HG03460 (cell line): ENCODE measurements at regions not wholly inside any gene's neighbourhood (a gene's known extent, or its start where the extent isn't known, plus 50 kb on each side); places are given as distances from the start of the nearest gene placed in this dataset.
"Not testable (repeated sequence)": the region's sequence is repeated elsewhere in the genome, so short reads cannot be mapped to it uniquely, and the experiment has no call there.

Experiments
- ATAC-seq: cut with Tn5 transposase; IDR thresholded peaks from one replicate; pipeline ENCODE4 v1.9.1; 2021; ENCODE audit not compliant: unreplicated experiment

- no peak for ATAC-seq
These were observed 639.4 kb upstream of the INTU start for GRCh38 chr4:126993351-126993750.

- ATAC-seq = no peak
These were observed 637.5 kb upstream of the INTU start for GRCh38 chr4:126995235-126995634.

GRCh38 chr4:127000110-127000509 is 632.6 kb upstream of the INTU start:
- ATAC-seq = no peak

DNA sequence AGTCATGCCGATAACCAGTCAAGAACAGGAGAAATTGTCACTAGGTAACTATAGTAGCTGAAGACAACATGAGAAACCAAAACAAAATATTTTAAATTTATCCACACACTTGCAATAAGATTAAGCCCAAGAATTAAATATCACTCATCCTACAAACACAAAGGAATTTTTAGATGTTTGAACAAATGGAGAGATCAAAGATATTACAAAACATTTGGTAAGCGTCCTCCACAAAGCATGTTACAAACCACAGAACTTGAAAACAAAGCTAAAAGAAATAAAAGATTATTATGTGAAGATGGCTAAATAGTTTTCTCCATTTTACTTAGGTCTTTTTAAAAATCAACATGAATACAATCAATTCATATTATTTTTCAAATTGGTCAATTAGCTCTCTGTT is 631.9 kb upstream of the INTU start:
- ATAC-seq = no peak

- no peak for ATAC-seq
These were observed 630.8 kb upstream of the INTU start for GRCh38 chr4:127001933-127002332.

GRCh38 chr4:127006446-127006877 is 626.3 kb upstream of the INTU start:
- ATAC-seq = no peak

- ATAC-seq = no peak
These were observed 625.5 kb upstream of the INTU start for GRCh38 chr4:127007305-127007704.

DNA sequence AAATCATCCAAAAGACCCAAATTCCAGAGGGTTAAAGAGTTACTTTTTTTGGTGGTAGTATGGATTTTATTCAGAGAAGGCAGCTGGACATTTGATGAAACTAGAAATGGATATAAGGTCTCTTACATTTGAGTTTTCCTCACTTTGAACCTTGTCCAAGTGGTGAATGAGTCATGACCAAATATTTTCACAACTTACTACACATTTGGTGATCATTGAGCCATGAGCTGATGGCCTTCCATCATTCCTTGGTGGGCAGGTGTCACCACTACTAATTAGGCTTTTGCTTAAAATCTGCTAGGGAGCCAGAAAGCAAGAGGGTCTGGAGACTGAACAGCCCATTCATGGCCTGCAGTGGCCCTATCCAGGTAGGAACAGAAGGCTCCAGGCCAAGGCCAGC is 620.2 kb upstream of the INTU start:
- ATAC-seq = no peak

DNA sequence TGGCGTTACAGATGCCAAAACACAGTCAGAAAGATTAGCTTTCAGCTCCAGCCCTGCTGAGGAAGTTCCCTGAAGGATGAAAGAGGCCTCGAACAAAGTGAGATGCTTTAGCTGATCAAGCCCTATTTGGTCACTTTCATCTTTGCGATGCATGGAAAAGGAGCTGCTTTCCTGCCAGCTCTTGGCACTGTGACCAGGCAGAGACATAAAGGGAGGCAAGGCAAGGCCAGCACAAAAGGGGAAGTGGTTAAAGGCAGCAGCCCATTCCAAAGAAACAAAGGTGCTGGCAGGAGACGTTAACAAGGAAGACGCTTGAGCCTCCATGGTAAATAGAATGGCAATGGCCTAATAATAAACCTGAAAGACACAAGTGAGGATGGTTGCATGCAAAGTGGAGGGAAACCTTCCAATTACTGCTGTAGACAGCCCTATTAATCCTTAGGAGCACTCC is 617.1 kb upstream of the INTU start:
- ATAC-seq = no peak

- ATAC-seq = no peak
These were observed 614.4 kb upstream of the INTU start for GRCh38 chr4:127018381-127018780.

DNA sequence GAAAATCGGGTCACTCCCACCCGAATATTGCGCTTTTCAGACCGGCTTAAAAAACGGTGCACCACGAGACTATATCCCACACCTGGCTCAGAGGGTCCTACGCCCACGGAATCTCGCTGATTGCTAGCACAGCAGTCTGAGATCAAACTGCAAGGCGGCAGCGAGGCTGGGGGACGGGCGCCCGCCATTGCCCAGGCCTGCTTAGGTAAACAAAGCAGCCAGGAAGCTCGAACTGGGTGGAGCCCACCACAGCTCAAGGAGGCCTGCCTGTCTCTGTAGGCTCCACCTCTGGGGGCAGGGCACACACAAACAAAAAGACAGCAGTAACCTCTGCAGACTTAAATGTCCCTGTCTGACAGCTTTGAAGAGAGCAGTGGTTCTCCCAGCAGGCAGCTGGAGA is 611.9 kb upstream of the INTU start:
- ATAC-seq = not testable (repeated sequence)

- no peak for ATAC-seq
These were observed 596.5 kb upstream of the INTU start for GRCh38 chr4:127036296-127036695.

DNA sequence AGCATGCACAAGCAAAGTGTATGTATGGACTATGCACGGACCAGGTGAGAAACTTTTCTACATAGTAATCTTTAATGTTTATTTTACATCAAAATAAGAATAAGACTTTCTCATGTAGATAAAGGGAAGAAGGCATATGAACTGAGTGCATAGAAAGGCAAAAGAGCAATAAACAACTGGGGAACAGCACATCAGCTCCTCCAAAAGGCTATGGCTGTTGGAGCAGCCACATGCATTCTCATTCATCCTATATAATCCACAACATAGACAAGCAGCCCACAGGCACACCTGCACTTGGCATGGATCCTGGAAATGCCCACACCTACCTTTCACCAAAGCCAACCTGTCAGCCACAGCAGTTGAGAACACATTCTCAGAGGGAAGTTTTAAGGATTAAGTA is 586.9 kb upstream of the INTU start:
- ATAC-seq = no peak

DNA sequence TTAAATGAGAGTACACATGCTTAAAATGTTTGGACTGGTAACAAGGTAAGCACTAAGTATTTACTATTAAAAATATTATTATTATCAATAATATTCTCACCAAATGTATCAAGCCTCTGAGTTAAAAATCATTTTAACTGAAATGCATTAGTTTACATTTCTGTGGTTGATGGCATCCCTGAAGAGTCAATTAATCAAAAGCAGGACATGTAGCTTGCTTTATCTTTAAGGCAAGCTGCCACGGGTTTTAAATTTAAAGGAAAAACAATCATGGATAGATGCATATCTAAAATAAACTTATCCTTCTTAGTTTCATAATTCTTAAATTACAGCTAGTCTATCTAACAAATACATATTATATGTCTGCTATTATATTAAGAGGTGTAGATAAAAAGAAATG is 584.8 kb upstream of the INTU start:
- ATAC-seq = no peak

DNA sequence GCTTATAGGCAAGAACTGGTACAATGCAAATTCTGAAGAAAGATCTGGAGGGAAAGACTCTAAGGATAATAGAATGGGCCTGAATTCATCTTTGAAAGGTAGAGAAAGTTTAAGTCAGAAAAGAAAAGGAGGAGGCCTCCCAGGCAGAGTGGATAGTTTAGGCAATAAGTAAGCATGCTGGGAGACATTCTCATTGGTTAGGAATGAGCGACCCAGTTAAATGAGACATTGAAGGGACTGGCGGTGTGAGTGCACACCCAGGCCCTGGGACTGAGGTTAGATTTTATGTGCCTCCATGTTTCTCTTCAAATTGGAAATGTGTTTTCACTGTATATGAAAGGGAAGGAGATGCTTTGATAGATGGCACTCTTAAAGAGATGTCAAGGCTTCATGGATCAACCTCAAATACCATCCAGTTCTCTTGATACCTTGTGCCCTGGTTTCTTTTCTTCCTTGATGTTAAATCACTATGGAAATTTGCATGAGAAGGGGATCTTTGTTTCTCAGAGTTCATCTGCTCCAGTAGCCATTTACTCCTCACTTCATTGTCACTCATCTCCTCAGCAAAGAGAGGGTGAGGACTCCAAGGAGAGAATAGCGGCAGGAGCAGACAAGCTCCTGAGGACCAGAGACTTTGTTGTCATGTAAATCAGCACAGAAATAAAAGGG is 584.2 kb upstream of the INTU start:
- no peak for ATAC-seq

DNA sequence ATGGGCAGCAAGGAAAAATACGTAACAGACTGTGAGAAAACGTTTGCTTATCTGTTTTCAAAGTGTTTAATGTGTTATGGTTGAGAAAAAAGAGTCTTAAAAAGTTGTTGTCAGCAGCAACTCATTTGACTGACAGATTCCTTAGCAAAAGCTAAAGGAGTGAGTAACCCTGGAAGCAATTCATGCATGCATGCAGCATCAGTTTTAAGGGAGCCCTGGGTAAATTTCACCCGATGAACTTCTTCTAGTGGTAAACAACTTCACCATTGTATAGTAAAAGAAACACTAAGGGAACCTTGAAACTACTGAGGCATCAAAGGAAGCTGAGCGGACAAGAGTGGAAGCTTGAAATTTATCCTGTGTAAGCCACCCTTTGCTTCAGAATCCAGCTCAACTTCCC is 583.2 kb upstream of the INTU start:
- no peak for ATAC-seq

DNA sequence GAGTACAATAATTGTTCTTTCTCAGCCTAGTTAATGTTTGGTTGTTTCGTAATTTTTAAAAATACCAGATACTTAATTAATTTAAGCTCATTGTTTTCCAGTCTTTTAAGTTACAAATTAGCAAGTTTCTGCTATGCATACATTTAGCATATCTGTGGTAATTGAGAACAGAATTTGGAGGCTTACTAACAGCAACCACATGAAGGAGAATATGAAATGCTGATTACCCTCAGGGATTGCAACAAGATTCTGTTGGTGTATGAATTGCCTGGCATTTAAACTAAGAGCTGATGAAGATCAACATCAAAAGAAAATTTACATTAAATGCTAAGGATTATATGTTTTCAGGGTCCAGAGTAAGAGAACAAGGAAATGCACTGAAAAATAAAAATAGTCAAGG is 580.0 kb upstream of the INTU start:
- no peak for ATAC-seq

DNA sequence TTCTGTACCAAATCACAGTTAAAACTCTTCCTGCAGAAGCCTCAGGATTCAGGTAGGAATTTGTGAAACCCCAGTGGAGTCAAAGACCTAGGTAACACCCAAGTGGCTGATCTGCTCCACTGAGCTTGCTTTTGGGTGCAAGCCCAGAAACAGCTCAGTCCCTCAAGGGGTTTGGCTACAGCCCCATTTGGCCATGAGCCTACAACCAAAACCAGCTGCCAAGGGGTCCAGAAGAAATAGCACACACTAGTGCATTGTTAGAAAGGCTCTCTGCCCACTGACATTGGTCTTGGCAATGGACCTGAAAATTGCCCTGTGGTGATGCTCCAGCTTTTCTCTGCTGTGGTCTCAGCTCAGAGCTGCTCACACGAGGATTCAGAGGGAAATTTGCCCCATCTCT is 577.4 kb upstream of the INTU start:
- no peak for ATAC-seq

GRCh38 chr4:127069675-127070074 is 563.1 kb upstream of the INTU start:
- no peak for ATAC-seq

GRCh38 chr4:127071443-127071842 is 561.3 kb upstream of the INTU start:
- ATAC-seq = no peak

DNA sequence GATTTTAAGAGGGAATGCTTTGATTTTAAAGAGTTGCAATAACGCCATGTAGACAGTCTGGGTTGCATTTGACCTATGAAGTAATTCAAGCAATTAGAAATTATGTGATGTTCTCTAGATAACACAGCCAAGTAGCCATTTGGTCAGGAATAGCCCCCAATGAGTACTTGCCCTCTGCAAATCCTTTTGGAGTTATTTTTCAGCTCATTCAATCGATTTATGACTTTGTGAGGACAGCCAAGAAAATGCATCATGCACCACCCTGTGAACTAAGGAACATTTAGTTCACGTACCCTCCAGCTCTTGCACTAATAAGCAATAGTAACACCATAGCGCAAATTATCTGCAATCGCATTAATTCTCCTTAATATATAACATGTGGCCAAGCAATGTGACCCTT is 552.6 kb upstream of the INTU start:
- no peak for ATAC-seq

DNA sequence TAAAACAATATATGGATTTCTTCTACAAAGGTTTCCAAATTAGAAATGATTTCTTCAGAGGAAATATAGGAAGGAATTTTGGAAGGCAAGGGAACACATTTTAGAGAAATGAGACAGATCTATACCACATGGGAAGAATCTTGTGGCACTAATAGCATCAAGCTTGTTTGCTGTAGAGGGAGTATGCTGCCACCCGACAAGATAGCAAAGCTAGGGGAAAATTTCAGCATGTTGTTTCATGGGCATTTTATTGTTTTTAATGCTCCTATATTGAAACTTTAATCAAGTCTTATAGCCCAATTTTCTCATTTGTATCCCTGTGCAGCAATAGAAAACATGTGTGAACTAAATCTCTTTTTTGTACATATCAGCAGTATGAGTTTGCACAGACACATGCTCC is 551.7 kb upstream of the INTU start:
- ATAC-seq = no peak

GRCh38 chr4:127082986-127083385 is 549.8 kb upstream of the INTU start:
- no peak for ATAC-seq
